ENCODE measurements at regions not wholly inside any gene's neighbourhood (a gene's known extent, or its start where the extent isn't known, plus 50 kb on each side); places are given as distances from the start of the nearest gene placed in this dataset.

- TF ChIP-seq CTCF (IDR thresholded peaks at IDR 0.05; ENCODE audit: low read length) (no peak), EZH2 (IDR thresholded peaks at IDR 0.05; ENCODE audit: borderline replicate concordance, low read length) (no peak)
These were observed 285.1 kb downstream of the BMP7 start for GRCh38 chr20:56981301-56981700.
